GM19452 (cell line): ENCODE measurements at regions not wholly inside any gene's neighbourhood (a gene's known extent, or its start where the extent isn't known, plus 50 kb on each side); places are given as distances from the start of the nearest gene placed in this dataset.

Experiments
- ATAC-seq: cut with Tn5 transposase; IDR thresholded peaks from one replicate; pipeline ENCODE4 v1.9.1; 2021; ENCODE audit not compliant: unreplicated experiment

DNA sequence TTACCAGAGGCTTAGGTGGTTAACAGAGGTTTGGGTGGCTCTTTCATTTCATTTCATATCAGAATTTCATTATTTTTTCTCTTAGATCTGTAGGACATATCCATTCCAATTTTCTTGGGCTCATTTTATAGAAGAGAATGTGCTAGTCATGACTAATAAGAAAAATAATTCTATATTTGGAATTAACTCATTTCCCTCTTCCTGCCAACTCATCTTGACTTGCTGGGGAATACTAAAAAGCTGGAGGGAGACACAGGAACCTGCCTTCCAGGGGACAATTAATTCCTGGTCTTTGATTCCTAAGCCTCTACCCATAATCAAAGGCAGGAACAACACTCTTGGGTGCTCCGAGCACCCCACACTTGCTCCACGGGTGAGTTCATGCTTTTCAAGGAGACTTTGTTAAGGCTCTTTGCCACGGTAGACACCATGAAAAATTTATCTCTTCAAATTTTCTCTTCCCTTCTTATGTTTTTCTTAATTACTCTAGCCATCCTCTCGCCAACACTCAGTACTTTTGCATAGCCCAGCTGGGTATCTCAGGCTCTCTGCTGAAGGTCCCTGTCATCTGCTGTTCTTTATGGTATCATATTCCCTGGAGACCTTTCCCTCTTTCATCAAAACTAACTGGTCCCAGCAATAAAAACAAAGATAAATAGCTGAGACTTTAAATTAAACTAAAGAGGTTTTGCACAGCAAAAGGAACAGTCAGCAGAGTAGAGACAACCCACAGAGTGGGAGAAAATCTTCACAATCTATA, 273.9 kb downstream of the NPR3 start:
- ATAC-seq: no peak

GRCh38 chr5:32989815-32990214, 278.7 kb downstream of the NPR3 start:
- ATAC-seq: no peak

DNA sequence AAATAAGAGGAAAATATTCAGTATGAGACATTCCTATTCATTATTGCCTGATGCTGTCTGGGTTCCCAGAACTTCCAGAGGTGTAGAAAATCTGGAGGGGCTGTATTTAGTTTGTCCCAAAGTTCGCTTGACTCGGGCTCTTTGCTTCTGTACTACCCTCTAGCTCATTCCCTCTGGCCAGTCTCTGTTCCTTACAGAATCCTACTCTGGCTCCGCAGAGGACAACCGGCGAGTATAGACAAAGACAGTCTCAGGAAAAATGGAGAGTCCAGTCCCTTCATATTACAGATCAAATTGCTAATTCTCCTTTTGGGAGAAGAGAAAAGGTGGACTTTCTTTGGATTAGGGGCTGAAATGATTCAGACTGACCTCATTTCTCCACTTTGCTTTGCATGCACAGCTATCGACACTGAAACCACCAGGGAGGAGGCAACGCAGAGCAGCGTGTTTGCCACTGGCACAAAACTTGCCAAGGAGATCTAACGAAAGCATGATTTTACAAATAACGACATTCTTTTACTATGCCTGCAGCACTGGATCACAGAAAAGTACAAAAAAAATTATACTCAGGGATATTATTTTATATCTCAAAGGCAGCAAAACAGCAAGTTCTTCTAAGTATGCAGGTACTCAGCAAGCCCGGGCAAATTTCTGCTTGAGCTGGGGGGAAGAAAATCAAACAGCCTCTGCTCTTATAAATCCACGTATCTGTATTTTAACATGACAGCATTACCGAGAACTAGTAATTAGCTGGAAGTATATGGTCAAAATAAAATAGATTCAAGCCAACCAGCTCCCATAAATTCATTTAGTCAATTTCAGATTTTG, 279.7 kb downstream of the NPR3 start:
- no peak for ATAC-seq

DNA sequence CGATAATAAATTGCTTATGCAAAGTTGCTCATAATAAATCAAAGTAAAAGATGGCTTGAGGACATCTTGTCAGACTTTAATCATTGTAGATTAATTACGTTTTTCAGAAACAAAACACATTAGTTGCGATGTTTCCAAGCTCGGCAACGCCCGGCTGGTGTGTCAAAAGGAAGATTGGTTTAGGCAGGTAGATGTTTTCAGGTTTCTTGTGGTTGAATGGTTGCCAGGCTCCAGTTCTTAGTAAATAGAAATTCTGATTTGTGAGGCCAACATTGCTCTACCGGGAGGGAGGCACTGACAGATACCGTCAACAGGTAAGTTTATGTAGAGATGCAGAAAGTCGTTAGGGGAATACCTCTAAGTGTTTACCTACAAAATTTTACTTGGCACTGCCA, 280.3 kb downstream of the NPR3 start:
- no peak for ATAC-seq

- ATAC-seq: no peak
Observed at GRCh38 chr5:32996336-32996735, 285.2 kb downstream of the NPR3 start.

GRCh38 chr5:33008751-33009418, 297.8 kb downstream of the NPR3 start:
- ATAC-seq: no peak

GRCh38 chr5:33010846-33011245, 299.7 kb downstream of the NPR3 start:
- ATAC-seq: no peak

- no peak for ATAC-seq
Observed at GRCh38 chr5:33011801-33012200, 300.7 kb downstream of the NPR3 start.

- no peak for ATAC-seq
Observed at GRCh38 chr5:33023649-33024048, 312.5 kb downstream of the NPR3 start.

- ATAC-seq: no peak
Observed at GRCh38 chr5:33032271-33033070, 321.4 kb downstream of the NPR3 start.

DNA sequence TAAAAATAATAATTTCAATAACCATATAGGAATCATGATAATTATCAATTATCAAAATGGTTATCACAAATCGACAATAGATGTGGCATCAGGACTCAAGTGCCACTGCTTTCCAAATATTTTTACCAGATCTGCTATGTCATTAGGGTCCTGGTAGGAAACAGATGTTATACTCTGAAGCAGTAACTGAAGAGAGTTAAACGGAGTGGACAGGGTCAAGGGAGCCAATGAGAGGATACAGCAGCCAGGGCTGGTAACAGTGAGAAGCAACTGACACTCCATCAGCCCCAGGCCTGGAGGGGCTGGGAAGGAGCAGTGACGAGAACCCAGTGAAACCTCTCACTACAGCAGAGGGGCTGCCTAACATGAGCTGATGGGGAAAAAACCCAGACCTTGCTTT, 322.4 kb downstream of the NPR3 start:
- no peak for ATAC-seq

GRCh38 chr5:33034777-33035176, 323.7 kb downstream of the NPR3 start:
- no peak for ATAC-seq

DNA sequence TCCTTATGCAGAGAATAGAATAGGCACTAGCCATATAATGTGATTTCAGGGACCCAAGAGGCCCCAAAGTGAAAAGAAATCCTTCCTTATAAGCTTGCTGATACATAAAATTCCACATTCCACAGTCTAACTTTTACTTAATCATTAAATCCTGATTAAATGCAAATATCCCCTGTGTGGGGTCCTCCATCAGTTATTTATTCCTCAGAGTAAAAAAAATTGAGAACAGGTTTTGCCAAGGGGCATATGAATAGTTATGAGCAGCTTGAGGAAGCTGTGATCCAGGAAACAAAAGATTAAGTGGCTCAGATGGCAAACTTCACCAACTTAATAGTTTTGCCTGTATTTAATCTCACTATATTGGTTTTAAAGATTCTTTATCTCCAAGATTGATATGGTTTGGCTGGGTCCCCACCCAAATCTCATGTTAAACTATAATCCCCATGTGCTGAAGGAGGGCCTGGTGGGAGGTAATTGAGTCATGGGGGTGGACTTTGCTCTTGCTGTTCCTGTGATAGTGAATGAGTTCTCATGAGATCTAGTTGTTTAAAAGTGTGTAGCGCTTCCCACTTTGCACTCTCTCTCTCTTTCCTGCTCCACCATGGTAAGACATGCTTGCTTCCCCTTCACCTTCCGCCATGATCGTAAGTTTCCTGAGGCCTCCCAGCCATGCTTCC, 324.9 kb downstream of the NPR3 start:
- no peak for ATAC-seq

DNA sequence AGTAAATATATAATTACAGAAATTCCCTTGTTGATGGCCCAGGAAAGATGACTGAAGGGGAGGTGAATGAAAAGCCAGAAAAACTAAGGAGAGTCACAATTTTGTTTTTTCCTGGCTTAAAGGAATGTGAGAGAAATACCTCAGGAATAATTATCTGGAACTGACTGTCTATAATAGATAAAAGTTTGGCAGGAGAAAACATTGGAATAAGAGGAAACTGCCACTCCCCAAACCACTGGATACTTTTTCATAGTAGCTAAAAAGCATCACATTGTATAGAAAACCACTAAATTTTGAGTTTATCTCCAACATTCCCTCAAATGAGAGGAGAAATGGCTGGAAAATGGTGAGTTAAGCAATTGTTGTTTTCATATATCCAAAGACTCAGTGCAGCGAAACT, 326.0 kb downstream of the NPR3 start:
- no peak for ATAC-seq

DNA sequence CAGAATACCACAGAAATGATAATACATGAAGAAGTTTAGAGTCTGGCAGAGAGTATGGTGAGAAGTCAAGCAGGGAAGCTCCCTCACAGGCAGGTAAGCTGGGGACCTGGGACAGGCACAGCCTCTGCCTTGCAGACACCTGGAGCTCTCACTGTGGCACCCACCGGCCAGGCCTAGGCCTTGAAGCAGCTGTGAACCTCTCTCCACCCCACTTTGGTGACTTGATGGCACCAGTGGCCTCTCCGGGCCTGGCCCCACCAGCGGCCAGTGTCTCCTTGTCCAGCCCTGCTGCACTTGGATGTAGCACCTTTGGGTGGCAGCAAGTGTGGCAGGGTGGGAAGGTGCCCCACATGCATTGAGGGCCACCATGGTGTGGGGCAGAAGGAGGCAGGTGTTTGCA, 330.5 kb downstream of the NPR3 start:
- ATAC-seq: no peak

DNA sequence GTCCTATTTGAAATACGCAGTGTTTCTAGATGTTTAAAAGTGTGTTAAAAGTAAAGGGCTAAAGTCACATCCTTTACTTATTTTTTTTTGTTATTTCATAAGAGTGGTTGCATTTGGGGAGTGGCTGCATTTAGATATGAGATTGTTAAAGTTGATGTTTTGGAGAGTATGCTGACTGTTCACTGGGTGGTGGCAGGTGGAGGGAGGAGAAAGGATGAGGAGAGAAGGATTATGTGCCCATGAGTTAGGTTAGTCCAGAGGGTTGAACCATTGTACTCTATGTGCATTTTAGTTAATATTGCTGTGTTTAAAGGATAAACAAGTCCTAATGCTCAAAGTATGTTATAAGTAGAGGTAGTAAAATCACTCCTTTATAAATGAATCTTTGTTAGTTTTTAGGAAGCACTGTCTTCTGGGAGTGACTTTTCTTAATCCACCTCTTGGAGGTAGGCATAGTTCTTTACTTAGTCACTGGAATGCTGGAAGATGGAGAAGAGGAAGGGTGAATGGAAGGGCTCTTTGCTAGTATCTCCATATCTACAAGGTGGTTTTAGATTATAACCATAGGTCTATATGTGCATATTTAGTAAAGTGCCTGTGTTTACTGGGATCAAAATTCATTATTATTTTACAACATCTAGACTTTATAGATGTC, 332.3 kb downstream of the NPR3 start:
- no peak for ATAC-seq

DNA sequence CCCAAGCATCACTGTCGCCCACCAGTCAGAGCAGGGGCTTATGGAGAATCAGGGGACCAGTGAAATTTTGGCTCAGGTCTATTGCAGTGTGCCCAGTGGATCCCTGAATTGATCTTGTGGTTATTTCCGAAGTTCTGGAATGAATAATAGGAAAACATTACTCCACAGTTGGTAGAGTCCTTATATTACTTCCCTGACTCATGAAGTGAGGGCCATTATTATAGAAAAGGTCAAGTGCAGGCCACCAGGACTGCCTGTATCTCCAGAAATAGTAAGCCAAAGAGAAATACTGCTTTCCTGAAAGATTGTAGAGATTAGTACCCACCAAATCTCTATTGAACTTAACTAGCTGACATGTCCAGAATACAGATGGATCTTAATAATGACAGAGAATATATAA, 335.0 kb downstream of the NPR3 start:
- no peak for ATAC-seq

DNA sequence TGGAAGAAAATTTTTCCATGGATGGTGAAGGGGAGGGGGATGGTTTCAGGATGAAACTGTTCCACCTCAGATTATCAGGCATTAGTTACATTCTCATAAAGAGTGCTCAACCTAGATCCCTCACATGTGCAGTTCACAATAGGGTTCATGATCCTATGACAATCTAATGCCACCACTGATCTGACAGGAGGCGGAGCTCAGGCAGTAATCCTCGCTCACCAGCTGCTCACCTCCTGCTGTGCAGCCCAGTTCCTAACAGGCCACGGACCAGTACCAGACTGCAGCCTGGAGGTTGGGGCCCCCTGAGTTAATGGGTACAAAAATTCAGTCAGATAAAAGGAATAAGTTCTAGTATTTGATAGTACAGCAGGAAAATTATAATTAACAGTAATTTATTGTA, 337.2 kb downstream of the NPR3 start:
- no peak for ATAC-seq

- no peak for ATAC-seq
Observed at GRCh38 chr5:33049298-33049697, 338.2 kb downstream of the NPR3 start.

GRCh38 chr5:33049842-33050241, 338.7 kb downstream of the NPR3 start:
- no peak for ATAC-seq
